Fibroblast of skin of right quadriceps (primary cell): ENCODE measurements at regions not wholly inside any gene's neighbourhood (a gene's known extent, or its start where the extent isn't known, plus 50 kb on each side); places are given as distances from the start of the nearest gene placed in this dataset.
"Not testable (repeated sequence)": the region's sequence is repeated elsewhere in the genome, so short reads cannot be mapped to it uniquely, and the experiment has no call there.

Experiments used
- DNase-seq: peaks from one replicate; pipeline ENCODE4 v3.0.0-alpha.2; 2013

GRCh38 chr7:136308230-136308629 lies 331.1 kb upstream of the MTPN start:
- no peak for DNase-seq

GRCh38 chr7:136303162-136303561 lies 326.0 kb upstream of the MTPN start:
- peak; percentile 11 for DNase-seq

DNA sequence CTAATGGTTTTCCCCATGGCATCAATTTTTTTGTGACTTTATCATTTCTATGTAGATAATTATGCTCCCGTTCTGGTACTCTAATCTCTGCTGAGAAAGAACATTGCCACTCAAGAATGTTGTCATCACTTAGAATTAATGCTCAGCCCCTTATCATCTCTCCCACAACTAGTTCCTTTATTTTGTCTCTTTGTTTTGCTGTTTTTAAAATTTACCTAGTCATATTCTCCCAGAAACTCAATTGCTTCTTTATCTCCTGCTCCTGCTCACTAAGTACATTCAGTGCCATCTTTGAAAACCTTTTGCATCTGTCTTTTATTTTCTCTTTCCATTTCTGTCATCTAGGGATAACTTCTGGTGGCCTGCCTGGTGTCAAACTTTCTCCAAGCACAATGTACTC lies 324.9 kb upstream of the MTPN start:
- DNase-seq: no peak

DNA sequence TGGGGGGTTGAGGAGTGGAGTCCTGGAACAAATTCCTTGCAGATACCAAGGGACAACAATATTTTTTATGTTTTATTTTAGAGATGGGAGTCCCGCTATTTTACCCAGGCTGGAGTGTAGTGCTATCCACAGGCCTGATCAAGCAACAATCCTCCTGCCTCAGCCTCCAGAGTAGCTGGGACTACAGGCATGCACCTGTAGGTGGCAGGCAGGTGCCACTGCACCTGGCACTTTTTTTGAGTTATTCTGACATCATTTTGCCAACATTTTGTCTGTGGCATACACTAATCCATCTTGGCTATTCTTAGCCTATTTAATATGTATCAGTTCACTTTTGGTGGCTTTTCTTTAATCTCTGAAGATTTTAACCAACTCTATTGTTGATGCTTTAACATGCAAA lies 317.8 kb upstream of the MTPN start:
- DNase-seq: no peak

DNA sequence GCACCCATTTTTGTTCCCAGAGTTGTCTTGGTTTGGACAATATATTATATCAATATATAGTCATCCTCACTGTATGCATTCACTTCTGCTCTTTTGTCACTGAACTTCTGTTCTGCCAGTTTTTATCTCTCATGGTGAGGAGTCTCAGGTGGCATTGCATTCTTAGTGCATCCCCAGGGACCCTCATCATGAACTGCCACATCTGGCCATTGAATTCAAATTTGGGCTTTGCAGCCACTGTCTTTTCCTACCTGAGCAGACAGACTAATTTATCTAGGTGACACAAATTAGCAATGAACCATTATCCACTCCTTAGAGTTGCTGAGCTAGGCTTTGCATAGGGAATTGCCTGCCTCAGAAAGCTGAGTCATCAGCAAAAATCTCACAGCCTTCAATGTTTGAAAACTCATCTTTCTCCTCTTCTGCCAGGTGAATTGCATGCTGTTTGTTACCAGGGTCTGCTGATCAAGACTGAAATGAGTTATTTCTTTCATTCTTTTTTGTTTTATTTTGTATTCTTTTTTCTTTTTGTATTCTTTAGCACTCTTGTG lies 316.8 kb upstream of the MTPN start:
- no peak for DNase-seq

DNA sequence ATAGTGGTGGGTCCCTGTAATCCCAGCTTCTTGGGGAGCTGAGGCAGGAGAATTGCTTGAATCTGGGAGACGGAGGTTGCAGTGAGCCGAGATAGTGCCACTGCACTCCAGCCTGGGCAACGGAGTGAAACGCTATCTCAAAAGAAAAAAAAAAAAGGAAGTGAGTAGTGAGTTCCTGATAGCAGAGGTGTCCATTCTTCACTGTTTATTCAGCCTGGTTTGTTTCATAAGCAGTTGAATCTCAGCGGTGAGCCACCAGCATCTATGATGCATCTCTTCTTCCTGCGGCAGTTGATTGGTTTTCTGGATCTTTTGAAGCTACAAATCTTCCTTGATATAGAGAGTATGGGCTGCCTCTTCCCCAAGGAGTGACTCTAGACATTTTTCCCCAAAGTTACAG lies 316.1 kb upstream of the MTPN start:
- DNase-seq: no peak

DNA sequence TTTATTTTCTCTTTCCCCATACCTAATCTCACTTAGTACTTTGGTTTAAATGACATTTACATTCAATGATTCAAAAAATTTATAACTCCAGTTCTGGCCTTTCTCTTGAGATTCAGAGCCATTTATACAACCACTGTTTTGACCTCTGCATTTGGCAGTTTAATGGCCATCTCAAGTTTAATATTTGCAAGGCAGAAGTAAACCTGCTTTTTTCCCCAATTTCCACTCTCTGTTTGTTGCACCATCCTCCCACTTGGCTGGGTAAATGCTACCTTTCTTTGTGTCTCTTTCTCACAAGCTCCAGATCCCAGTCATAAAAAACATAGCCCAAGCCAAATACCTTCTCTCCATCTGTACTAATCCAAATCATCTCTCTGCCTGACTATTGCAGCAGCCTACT lies 315.2 kb upstream of the MTPN start:
- DNase-seq: no peak

GRCh38 chr7:136290351-136290750 lies 313.2 kb upstream of the MTPN start:
- no peak for DNase-seq

- DNase-seq: no peak
These were observed 300.9 kb upstream of the MTPN start for GRCh38 chr7:136278057-136278456.

- DNase-seq: peak; percentile 7
These were observed 298.6 kb upstream of the MTPN start for GRCh38 chr7:136275794-136276193.

DNA sequence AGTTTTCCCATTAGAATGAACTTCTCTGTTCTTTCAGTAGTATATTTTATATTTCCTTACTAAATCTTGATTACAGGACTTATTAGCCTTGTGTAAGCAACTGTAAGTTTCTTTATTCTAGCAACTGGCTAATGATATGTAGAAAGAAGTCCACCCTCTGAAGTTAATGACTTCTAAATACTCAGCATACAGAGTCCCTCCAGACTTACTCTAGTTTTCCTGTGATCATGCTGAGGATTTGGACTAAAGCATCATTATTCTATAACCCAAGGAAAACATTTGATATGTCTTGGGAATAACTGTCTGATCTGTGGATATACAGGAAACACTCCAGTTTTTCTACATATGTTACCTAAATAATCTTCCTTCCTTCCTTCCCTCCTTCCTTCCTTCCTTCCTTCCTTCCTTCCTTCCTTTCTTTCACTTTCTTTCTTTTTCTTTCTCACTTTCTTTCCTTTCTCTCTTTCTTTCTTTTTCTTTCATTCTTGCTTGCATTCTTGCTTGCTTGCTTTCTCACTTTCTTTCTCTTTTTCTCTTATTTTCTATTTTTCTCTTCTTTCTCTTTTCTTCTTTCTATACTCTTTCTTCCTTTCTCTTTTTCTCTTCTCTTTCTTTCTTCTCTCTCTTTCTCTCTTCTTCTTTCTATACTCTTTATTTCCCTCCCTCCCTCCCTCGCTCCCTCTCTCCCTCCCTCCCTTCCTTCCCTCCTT lies 297.6 kb upstream of the MTPN start:
- no peak for DNase-seq

DNA sequence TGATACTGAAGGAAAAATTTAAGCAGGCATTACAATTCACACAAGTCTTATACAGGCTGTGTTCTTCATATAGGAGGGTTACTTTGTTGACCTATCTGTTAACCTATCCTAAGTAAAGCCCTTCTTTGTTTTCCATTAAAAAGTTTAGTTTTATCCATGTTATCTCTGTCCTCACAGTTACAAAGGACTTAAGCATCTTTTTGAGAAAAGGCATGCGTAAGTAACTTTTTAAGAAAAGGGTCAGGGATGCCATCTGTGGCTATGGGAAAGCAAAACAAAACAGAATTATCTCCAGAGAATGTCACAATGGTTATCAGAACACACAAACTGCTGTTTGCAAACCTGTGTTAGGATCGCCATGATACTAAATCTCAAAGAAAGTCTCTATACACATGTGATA lies 295.8 kb upstream of the MTPN start:
- no peak for DNase-seq

GRCh38 chr7:136267822-136268221 lies 290.7 kb upstream of the MTPN start:
- no peak for DNase-seq

DNA sequence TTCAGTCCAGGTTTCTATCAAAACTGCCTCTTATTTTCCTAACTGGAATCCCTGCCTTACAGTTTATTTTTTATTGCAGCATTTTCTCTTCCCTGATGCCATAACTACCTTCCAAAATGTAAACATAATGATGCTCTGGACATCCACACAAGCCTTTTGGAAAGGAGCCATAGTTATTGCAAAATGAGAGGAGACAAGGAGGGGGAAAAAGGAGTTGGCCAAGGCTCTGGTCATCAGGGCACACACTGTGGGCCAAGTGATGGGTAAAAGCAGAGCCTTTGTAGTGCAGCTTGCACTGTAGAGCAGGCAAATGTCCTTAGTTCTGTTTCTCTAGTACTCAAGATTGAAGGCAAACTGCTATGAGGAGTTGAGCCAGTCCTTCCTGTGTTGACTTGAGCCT lies 289.3 kb upstream of the MTPN start:
- DNase-seq: no peak

DNA sequence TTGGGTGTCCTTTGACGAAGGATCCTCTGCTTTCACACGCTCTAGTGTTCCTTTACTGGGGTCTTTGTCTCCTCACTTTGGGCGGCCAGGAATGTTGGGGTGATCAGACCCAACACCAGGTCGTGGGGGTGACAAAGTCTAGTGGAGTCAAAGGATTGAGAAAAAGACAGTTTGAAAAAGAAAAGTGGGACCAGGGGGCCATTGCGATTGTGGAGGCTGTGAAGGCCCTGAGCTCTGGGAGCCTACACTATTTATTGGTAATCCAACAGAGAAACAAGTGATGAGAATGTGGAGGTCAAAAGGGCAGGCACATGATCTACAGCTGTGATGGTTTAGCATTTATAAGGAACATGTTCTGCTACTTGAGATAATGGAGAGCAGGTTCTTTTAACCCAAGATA lies 287.1 kb upstream of the MTPN start:
- not testable (repeated sequence) for DNase-seq

- not testable (repeated sequence) for DNase-seq
These were observed 286.1 kb upstream of the MTPN start for GRCh38 chr7:136263112-136263860.

GRCh38 chr7:136260591-136260990 lies 283.4 kb upstream of the MTPN start:
- DNase-seq: not testable (repeated sequence)

- no peak for DNase-seq
These were observed 281.9 kb upstream of the MTPN start for GRCh38 chr7:136259074-136259473.

DNA sequence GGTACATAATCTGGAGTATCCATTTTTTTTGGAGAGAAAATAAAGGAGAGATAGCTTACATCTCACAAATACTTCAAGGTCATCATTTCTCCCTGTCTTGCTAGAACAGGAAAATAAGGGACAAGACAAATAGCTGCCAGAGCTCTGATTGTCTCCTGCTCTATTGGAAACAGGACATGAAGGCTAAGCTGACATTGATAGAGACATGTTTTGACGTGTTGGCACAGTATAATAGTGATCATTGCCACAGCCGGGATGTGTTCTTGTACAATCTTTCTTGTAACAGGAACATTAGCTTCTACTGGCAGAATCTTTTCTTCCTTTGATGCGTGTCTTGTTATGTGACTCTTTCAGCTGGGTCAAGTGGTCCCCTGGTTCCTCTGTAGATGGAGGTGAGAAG lies 279.3 kb upstream of the MTPN start:
- no peak for DNase-seq

DNA sequence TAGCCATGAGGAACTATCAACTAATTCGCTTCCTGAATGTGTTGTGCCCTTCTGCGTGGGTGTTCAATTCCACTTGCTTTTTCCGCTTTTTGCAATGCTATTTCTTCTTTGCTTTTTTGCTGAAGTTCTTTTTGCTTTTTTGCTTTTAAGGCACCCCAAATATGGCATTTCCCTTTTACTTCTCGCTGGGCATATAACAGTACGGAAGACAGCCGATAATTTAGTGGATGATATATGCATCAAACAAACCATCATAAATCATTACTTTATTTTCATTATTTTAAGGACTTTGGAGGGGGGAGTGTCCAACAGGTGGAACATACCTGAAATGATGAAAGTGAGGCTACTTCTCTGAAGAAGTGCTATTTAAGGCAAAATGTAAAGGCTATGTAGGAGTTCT lies 277.0 kb upstream of the MTPN start:
- no peak for DNase-seq

DNA sequence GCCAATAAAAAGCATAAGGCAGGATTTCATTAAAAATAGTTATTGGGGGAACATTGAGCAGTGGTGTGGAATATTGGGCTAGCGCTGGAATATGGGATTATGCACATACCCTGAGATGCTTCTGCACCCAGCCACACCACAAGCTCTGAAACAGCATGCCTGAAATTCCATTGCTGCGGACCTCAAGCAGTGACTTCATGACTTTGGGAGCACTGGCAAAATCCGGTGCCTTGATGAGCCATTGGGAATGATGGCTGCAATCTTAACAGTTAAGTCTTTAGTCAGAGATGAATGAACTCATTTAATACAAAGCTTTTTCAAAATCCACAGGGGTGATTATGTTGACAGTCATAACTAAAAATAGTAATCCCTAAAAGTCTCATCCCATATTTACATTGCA lies 274.7 kb upstream of the MTPN start:
- DNase-seq: no peak

DNA sequence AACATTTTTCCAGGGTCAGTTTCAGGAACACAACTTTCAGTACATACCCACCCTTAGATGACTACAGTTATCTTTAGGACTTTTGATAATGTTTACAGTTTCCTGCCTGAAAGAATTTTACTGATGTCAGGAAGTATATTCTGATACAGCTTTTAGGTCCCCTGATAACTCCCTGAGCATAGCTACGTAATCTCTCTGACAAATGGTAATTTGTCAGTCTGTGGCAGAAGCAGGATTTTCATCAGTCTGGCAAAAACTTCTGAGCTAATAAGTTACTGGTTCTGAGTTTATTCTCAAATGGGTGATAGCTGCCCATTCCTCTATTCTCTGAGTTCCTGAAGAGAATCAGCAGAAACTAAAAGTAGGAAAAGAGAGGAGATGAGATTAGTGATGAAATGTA lies 270.1 kb upstream of the MTPN start:
- no peak for DNase-seq

DNA sequence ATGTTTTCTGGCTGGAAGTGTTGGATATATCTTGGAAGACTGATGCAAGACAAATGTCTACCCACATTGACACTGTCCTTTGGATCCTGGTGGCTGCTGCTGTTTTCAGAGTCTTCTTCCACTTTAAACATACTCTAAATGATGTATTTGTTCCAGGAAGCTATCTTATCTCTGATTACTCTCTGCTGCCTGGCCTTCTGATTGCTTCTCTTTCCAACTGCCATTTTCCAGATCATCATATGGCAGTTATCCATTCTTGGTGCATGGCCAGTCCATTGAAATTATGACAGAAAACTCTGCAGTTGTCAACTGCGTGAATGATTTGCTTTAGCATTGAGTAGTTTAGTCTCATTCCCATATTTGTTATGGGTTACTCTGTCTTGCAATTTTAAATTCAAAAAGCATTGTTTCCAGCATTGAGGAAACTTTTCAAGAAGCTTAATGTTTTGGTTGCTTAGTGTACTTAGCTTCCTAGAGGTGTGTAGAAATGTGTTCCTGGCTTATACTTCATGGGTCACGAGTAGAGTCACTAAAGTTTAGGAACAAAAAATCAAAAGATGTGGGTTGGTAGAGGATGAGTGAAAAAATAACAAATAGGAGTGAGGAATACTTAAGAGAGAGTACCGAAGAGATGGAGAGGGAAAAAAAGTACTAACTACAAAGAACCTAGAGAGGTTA lies 268.3 kb upstream of the MTPN start:
- no peak for DNase-seq

DNA sequence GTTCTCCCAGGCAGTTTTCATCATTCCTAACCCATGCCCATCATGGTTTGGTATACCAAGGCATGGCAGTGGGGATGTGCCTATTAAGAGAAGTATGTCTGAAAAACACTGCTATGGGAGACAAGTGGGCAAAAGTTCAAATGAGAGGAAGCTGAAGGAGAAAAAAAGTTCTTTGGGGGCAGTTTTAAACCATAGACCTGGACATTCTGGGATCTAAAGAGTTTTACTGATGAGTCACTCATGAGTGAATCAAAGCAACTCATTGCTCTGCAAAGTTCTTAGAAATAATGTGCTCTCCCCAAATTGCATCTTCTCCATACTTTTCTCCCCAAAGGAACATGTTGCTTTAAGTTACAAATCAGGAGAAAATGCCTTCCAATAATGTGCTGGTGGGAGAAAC lies 256.9 kb upstream of the MTPN start:
- DNase-seq: no peak
